Trophoblast cell (in vitro differentiated cells and primary cell): ENCODE measurements at regions not wholly inside any gene's neighbourhood (a gene's known extent, or its start where the extent isn't known, plus 50 kb on each side); places are given as distances from the start of the nearest gene placed in this dataset.

ENCODE experiments used
- DNase-seq, 2 donors: peaks; one replicate each; pipeline ENCODE4 v3.0.0-alpha.2; 2016
- H2AFZ ChIP-seq: 2 replicates; pipeline ENCODE4 v1.6.1; 2013; ENCODE audit warnings: low read length, moderate library complexity, mild to moderate bottlenecking; ENCODE audit not compliant: insufficient read depth, poor library complexity
- H2AK5ac ChIP-seq: 2 replicates; pipeline ENCODE4 v1.6.1; 2013; ENCODE audit warnings: mild to moderate bottlenecking, low read length
- H2BK120ac ChIP-seq: 2 replicates; pipeline ENCODE4 v1.6.1; 2013; ENCODE audit warnings: low read length, mild to moderate bottlenecking, moderate library complexity; ENCODE audit not compliant: insufficient read depth, poor library complexity
- H2BK12ac ChIP-seq: 2 replicates; pipeline ENCODE4 v1.6.1; 2013; ENCODE audit warnings: mild to moderate bottlenecking, low read length, moderate library complexity
- H2BK5ac ChIP-seq: 2 replicates; pipeline ENCODE4 v1.6.1; 2013; ENCODE audit warnings: low read length, low read depth, moderate library complexity, mild to moderate bottlenecking; ENCODE audit not compliant: poor library complexity
- H3K14ac ChIP-seq: 2 replicates; pipeline ENCODE4 v1.6.1; 2013; ENCODE audit warnings: mild to moderate bottlenecking, low read length
- H3K18ac ChIP-seq: 2 replicates; pipeline ENCODE4 v1.6.1; 2013; ENCODE audit warnings: mild to moderate bottlenecking, low read length
- H3K23ac ChIP-seq: 2 replicates; pipeline ENCODE4 v1.6.1; 2013; ENCODE audit warnings: low read length
- H3K27ac ChIP-seq: 2 replicates; pipeline ENCODE4 v1.5.1; 2013; ENCODE audit warnings: low read depth, mild to moderate bottlenecking, inconsistent platforms, low read length, moderate library complexity
- H3K27me3 ChIP-seq: 2 replicates; pipeline ENCODE4 v1.6.1; 2013; ENCODE audit warnings: inconsistent platforms, mild to moderate bottlenecking, low read length, moderate library complexity; ENCODE audit not compliant: insufficient read depth
- H3K36me3 ChIP-seq, 2 experiments: 1 replicate in 1 of 2; 2 replicates in 1 of 2; pipeline ENCODE4 v1.6.1; 2013; ENCODE audit warnings: low read length in 2 of 2, mild to moderate bottlenecking in 2 of 2, moderate library complexity in 1 of 2; ENCODE audit not compliant: insufficient read depth in 2 of 2, control insufficient read depth in 1 of 2
- H3K4ac ChIP-seq: 2 replicates; pipeline ENCODE4 v1.6.1; 2013; ENCODE audit warnings: low read depth, mild to moderate bottlenecking, low read length, moderate library complexity
- H3K4me1 ChIP-seq, 2 experiments: 1 replicate in 1 of 2; 2 replicates in 1 of 2; pipeline ENCODE4 v1.6.1; 2013; ENCODE audit warnings: low read length in 2 of 2, mild to moderate bottlenecking in 2 of 2, moderate library complexity in 1 of 2; ENCODE audit not compliant: insufficient read depth in 2 of 2, control insufficient read depth in 1 of 2
- H3K4me2 ChIP-seq: 2 replicates; pipeline ENCODE4 v1.6.1; 2013; ENCODE audit warnings: inconsistent platforms, mild to moderate bottlenecking, low read length, moderate library complexity
- H3K4me3 ChIP-seq: 2 replicates; pipeline ENCODE4 v1.5.1; 2013; ENCODE audit warnings: mild to moderate bottlenecking, low read depth, low read length, inconsistent platforms
- H3K79me1 ChIP-seq: one replicate; pipeline ENCODE4 v1.6.1; 2013; ENCODE audit warnings: low read length
- H3K79me2 ChIP-seq: 2 replicates; pipeline ENCODE4 v1.6.1; 2013; ENCODE audit warnings: low read length, mild to moderate bottlenecking; ENCODE audit not compliant: control insufficient read depth, insufficient read depth, poor library complexity
- H3K9ac ChIP-seq: 2 replicates; pipeline ENCODE4 v1.6.1; 2013; ENCODE audit warnings: mild to moderate bottlenecking, low read length
- H3K9me3 ChIP-seq: 2 replicates; pipeline ENCODE4 v1.6.1; 2013; ENCODE audit warnings: low read depth, mild to moderate bottlenecking, control low read depth, inconsistent platforms, low read length; ENCODE audit not compliant: insufficient read depth
- H4K12ac ChIP-seq: 2 replicates; pipeline ENCODE4 v1.6.1; 2013; ENCODE audit warnings: low read depth, mild to moderate bottlenecking, low read length, moderate library complexity
- H4K8ac ChIP-seq: 2 replicates; pipeline ENCODE4 v1.6.1; 2013; ENCODE audit warnings: low read depth, mild to moderate bottlenecking, low read length, moderate library complexity
- H4K91ac ChIP-seq: one replicate; pipeline ENCODE4 v1.6.1; 2013; ENCODE audit warnings: low read depth, mild to moderate bottlenecking, low read length, moderate library complexity
- WGBS: extraction: QIAGEN DNeasy Blood & Tissue Kit; methylation state at CpG from one replicate; pipeline ENCODE4 v1.1.7; 2013; ENCODE audit warnings: missing lambda C conversion rate; ENCODE audit not compliant: insufficient read length, insufficient coverage; ENCODE audit errors: extremely low coverage; 5-methylcytosine and 5-hydroxymethylcytosine counted together

DNA sequence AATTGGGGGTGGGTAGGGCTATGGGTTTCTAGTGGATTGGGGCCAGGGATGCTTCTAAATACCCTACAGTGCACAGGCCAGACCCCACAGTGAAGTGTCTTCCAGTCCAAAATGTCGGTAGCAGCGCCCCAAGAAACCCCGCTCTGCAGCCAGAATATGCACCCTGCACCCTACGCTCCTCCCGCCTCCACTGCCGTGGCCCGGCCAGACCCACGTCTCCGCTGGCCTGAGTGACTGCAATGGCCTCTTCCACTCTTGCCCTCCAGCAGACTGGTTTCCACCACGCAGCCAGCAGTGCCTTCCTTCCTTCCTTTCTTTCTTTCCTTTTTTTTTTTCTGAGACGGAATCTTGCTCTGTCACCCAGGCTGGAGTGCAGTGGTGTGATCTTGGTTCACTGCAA, 91.4 kb upstream of the TAF1B start:
- Histone ChIP-seq H2BK12ac (no peak overlapping the region), H3K14ac (no peak overlapping the region), H4K8ac (no peak overlapping the region), H2BK120ac (no peak overlapping the region), H2BK5ac (no peak overlapping the region), H3K9ac (no peak overlapping the region), H3K23ac (no peak overlapping the region), H3K79me2 (no peaks in the 10 kb centered on the region), H3K79me1 (no peaks in the 10 kb centered on the region), H4K12ac (no peak overlapping the region), H3K27me3 (no peaks in the 10 kb centered on the region), H3K18ac (no peak overlapping the region), H3K4me1 (no peaks in the 10 kb centered on the region), H2AK5ac (no peak overlapping the region), H3K27ac (no peak overlapping the region), H3K4me3 (no peak overlapping the region), H3K4ac (no peak overlapping the region), H3K36me3 (no peaks in the 10 kb centered on the region), H2AFZ (no peak overlapping the region), H4K91ac (no peak overlapping the region), H3K4me2 (no peak overlapping the region), H3K9me3 (peaks cover 2% of the 10 kb centered on the region)
- DNase-seq = no peak
- no CpG with 5 or more reads among the region's 11 CpGs for WGBS

GRCh38 chr2:9752441-9753275, 90.6 kb upstream of the TAF1B start:
- Histone ChIP-seq H3K27ac (no peak overlapping the region), H3K4ac (no peak overlapping the region), H2BK120ac (no peak overlapping the region), H3K9me3 (peaks cover 2% of the 10 kb centered on the region), H4K8ac (no peak overlapping the region), H3K79me1 (no peaks in the 10 kb centered on the region), H3K27me3 (no peaks in the 10 kb centered on the region), H2AFZ (no peak overlapping the region), H3K4me2 (no peak overlapping the region), H2AK5ac (no peak overlapping the region), H3K36me3 (no peaks in the 10 kb centered on the region), H2BK5ac (no peak overlapping the region), H3K4me1 (peaks cover 0 to under 1% of the 10 kb centered on the region in 2 experiments), H3K14ac (no peak overlapping the region), H3K9ac (no peak overlapping the region), H4K12ac (no peak overlapping the region), H3K23ac (no peak overlapping the region), H3K18ac (no peak overlapping the region), H4K91ac (no peak overlapping the region), H2BK12ac (no peak overlapping the region), H3K79me2 (no peaks in the 10 kb centered on the region), H3K4me3 (no peak overlapping the region)
- no peak for DNase-seq
- WGBS = no CpG with 5 or more reads among the region's 21 CpGs

DNA sequence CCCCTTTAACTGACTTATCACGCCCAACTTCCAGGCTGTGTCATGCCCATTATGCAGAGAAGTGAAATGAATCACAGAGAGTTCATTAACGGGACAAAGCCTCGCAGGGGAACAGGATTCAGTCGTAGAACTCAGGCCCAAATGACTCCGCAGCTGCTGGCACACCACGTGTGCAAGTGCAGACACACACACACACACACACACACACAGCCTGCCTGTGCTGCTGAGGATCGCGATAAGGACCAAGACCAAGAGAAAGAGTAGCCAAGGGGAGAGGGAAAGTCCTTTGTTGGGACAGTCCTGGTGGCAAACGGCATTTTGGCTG, 90.0 kb upstream of the TAF1B start:
- Histone ChIP-seq H3K79me1 (no peaks in the 10 kb centered on the region), H3K4me3 (no peak overlapping the region), H3K4ac (no peak overlapping the region), H3K9ac (no peak overlapping the region), H3K27me3 (no peaks in the 10 kb centered on the region), H2AK5ac (no peak overlapping the region), H3K14ac (no peak overlapping the region), H3K23ac (no peak overlapping the region), H2BK12ac (no peak overlapping the region), H3K4me1 (peaks cover 5 to 7% of the 10 kb centered on the region in 2 experiments), H4K8ac (no peak overlapping the region), H3K27ac (no peak overlapping the region), H3K9me3 (no peaks in the 10 kb centered on the region), H3K18ac (no peak overlapping the region), H2AFZ (no peak overlapping the region), H4K12ac (no peak overlapping the region), H2BK5ac (no peak overlapping the region), H4K91ac (no peak overlapping the region), H2BK120ac (no peak overlapping the region), H3K79me2 (no peaks in the 10 kb centered on the region), H3K36me3 (no peaks in the 10 kb centered on the region), H3K4me2 (no peak overlapping the region)
- no CpG with 5 or more reads among the region's 9 CpGs for WGBS
- DNase-seq = peak; percentile 64 to 68

- no peak for DNase-seq
- H2BK12ac ChIP-seq = no peak overlapping the region
- peaks cover 6 to 7% of the 10 kb centered on the region in 2 experiments for H3K4me1 ChIP-seq
- no peak overlapping the region for H3K4me3 ChIP-seq
- WGBS = no CpG with 5 or more reads among the region's 36 CpGs
- H3K4ac ChIP-seq = no peak overlapping the region
- H3K4me2 ChIP-seq = no peak overlapping the region
- no peak overlapping the region for H4K8ac ChIP-seq
- no peak overlapping the region for H3K9ac ChIP-seq
- no peak overlapping the region for H2BK5ac ChIP-seq
- no peak overlapping the region for H3K27ac ChIP-seq
- H3K18ac ChIP-seq = no peak overlapping the region
- no peaks in the 10 kb centered on the region for H3K27me3 ChIP-seq
- no peak overlapping the region for H3K14ac ChIP-seq
- H2BK120ac ChIP-seq = no peak overlapping the region
- no peak overlapping the region for H2AFZ ChIP-seq
- no peaks in the 10 kb centered on the region for H3K79me2 ChIP-seq
- no peak overlapping the region for H3K23ac ChIP-seq
- no peaks in the 10 kb centered on the region for H3K79me1 ChIP-seq
- no peak overlapping the region for H2AK5ac ChIP-seq
- H3K9me3 ChIP-seq = no peaks in the 10 kb centered on the region
- no peaks in the 10 kb centered on the region for H3K36me3 ChIP-seq
- no peak overlapping the region for H4K91ac ChIP-seq
- no peak overlapping the region for H4K12ac ChIP-seq
Measured at GRCh38 chr2:9753665-9754531, 89.4 kb upstream of the TAF1B start.
